ENCODE measurements at regions not wholly inside any gene's neighbourhood (a gene's known extent, or its start where the extent isn't known, plus 50 kb on each side); places are given as distances from the start of the nearest gene placed in this dataset.

- Mint-ChIP-seq H3K27ac (no peak overlapping the region), H3K36me3 (ENCODE audit: low read depth) (no peaks in the 10 kb centered on the region; the same call in 2 of the 3 replicates), H3K4me3 (no peak overlapping the region), H3K4me1 (peaks cover 29% of the 10 kb centered on the region), H3K27me3 (ENCODE audit: insufficient read depth, low read depth, poor library complexity) (peaks cover 4% of the 10 kb centered on the region), H3K9me3 (no peaks in the 10 kb centered on the region; the same call in 1 of the 3 replicates)
- DNase-seq (ENCODE audit: low spot score) (no peak), ATAC-seq (no peak)
- H3K27me3 ChIP-seq (ENCODE audit: insufficient read depth): no peaks in the 10 kb centered on the region
- H3K4me2 ChIP-seq: no peak overlapping the region
- no peak overlapping the region for H3K27ac ChIP-seq (ENCODE audit: low read depth)
- H3K79me2 ChIP-seq (replicated peaks; ENCODE audit: insufficient read depth): no peaks in the 10 kb centered on the region
- no peaks in the 10 kb centered on the region; the same call in none of the 2 replicates for H3K36me3 ChIP-seq (ENCODE audit: insufficient read depth)
- no peak overlapping the region for H2AFZ ChIP-seq
- H4K20me1 ChIP-seq (replicated peaks; ENCODE audit: insufficient read depth): no peaks in the 10 kb centered on the region
- no peaks in the 10 kb centered on the region for H3K4me1 ChIP-seq (ENCODE audit: insufficient read depth)
- H3K4me3 ChIP-seq: no peak overlapping the region
- no peaks in the 10 kb centered on the region for H3K9me2 ChIP-seq (ENCODE audit: insufficient read depth)
- no peaks in the 10 kb centered on the region for H3F3A ChIP-seq (replicated peaks; ENCODE audit: low read depth)
- TF ChIP-seq POLR2AphosphoS5 (IDR thresholded peaks at IDR 0.05; ENCODE audit: low read depth): no peak
- TF ChIP-seq ZNF114 (CRISPR knock-in tag; IDR thresholded peaks at IDR 0.05): no peak
- no peak for TF ChIP-seq ZNF331 (CRISPR knock-in tag; IDR thresholded peaks at IDR 0.05; ENCODE audit: low read depth)
- no peak for TF ChIP-seq NANOG (IDR thresholded peaks at IDR 0.05; ENCODE audit: borderline replicate concordance)
- no peak for TF ChIP-seq EZH2phosphoT487 (IDR thresholded peaks at IDR 0.05; ENCODE audit: unreplicated experiment)
Measured at GRCh38 chr22:48961705-48962104, 866.0 kb downstream of the BRD1 start.

DNA sequence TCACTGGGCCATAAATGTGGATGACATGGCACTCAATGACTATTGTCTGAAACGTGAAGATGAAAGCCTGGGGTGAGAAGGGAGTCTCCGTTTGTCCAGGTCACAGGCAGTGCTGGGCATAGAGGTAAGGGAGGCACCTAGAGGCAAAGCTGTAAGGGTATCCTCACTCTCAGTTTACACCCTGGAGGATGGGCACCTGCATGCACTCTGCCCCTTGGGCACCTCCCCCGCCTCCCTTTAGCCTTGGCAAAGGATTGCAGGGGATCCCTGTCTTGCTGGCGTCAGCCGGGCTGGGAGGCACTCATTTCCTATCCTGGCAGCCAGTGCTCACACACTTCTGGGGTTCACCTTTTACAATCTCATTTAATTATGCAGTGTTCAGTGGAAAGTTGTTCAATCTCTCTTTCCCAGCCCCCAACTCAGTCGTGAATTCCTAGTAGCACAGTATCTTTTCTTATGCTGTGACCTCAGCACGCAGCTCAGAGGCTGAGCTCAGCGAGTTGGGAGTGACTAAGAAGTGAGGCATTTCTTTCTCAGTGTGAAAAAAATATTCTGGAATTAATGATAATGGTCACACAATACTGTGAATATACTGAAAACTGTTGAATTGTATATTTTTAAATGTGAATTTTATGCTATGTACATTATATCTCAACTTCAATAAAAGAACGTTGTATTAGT, 866.6 kb downstream of the BRD1 start:
- no peak overlapping the region for H3K4me3 Mint-ChIP-seq

More for the DNA sequence above, 866.6 kb downstream of the BRD1 start:
- Mint-ChIP-seq H3K27me3 (ENCODE audit: insufficient read depth, low read depth, poor library complexity) (peaks cover 6% of the 10 kb centered on the region), H3K4me1 (peaks cover 29% of the 10 kb centered on the region), H3K9me3 (no peaks in the 10 kb centered on the region; the same call in none of the 3 replicates), H3K36me3 (ENCODE audit: low read depth) (no peaks in the 10 kb centered on the region; the same call in 2 of the 3 replicates), H3K27ac (no peak overlapping the region)
- Histone ChIP-seq H3K9me2 (ENCODE audit: insufficient read depth) (no peaks in the 10 kb centered on the region), H3K4me2 (no peak overlapping the region), H3K4me1 (ENCODE audit: insufficient read depth) (no peaks in the 10 kb centered on the region), H3K27ac (ENCODE audit: low read depth) (no peak overlapping the region), H3K27me3 (ENCODE audit: insufficient read depth) (no peaks in the 10 kb centered on the region), H3K79me2 (replicated peaks; ENCODE audit: insufficient read depth) (no peaks in the 10 kb centered on the region), H3K4me3 (no peak overlapping the region), H3F3A (replicated peaks; ENCODE audit: low read depth) (no peaks in the 10 kb centered on the region), H3K36me3 (ENCODE audit: insufficient read depth) (no peaks in the 10 kb centered on the region; the same call in none of the 2 replicates), H4K20me1 (replicated peaks; ENCODE audit: insufficient read depth) (no peaks in the 10 kb centered on the region), H2AFZ (no peak overlapping the region)
- TF ChIP-seq, protein P1, sequence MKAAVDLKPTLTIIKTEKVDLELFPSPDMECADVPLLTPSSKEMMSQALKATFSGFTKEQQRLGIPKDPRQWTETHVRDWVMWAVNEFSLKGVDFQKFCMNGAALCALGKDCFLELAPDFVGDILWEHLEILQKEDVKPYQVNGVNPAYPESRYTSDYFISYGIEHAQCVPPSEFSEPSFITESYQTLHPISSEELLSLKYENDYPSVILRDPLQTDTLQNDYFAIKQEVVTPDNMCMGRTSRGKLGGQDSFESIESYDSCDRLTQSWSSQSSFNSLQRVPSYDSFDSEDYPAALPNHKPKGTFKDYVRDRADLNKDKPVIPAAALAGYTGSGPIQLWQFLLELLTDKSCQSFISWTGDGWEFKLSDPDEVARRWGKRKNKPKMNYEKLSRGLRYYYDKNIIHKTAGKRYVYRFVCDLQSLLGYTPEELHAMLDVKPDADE (IDR thresholded peaks at IDR 0.05): no peak
- TF ChIP-seq EZH2 (IDR thresholded peaks at IDR 0.05; ENCODE audit: low read depth, unreplicated experiment) (no peak), ZNF114 (CRISPR knock-in tag; IDR thresholded peaks at IDR 0.05) (no peak), CREB1 (CRISPR knock-in tag; IDR thresholded peaks at IDR 0.05; ENCODE audit: low read depth) (no peak), STAT1 (IDR thresholded peaks at IDR 0.05; ENCODE audit: unreplicated experiment) (no peak), JUNB (IDR thresholded peaks at IDR 0.05; ENCODE audit: unreplicated experiment) (no peak), EZH2phosphoT487 (IDR thresholded peaks at IDR 0.05; ENCODE audit: unreplicated experiment) (no peak), ZNF331 (CRISPR knock-in tag; IDR thresholded peaks at IDR 0.05; ENCODE audit: low read depth) (no peak), NANOG (IDR thresholded peaks at IDR 0.05; ENCODE audit: borderline replicate concordance) (no peak), CTCF (conservative IDR thresholded peaks at IDR 0.05; ENCODE audit: low read depth in 2 of 2) (no peak)
- DNase-seq (ENCODE audit: low spot score): no peak
- ATAC-seq: no peak

All from GM23338 (cell line).